ENCODE measurements at regions not wholly inside any gene's neighbourhood (a gene's known extent, or its start where the extent isn't known, plus 50 kb on each side); places are given as distances from the start of the nearest gene placed in this dataset.
"Not testable (repeated sequence)": the region's sequence is repeated elsewhere in the genome, so short reads cannot be mapped to it uniquely, and the experiment has no call there.

GRCh38 chr1:168835791-168836190 lies 106.8 kb upstream of the DPT start:
- H3K4me3 ChIP-seq: no peak overlapping the region
- no peak for TF ChIP-seq CTCF (IDR thresholded peaks at IDR 0.05)
- no peak overlapping the region for H3K27ac ChIP-seq
- ATAC-seq (ENCODE audit: insufficient number of reproducible peaks, low FRiP score, low read depth) (no peak), DNase-seq (ENCODE audit: low spot score) (no peak)
- no peaks in the 10 kb centered on the region for H3K36me3 ChIP-seq
- H3K4me1 ChIP-seq (ENCODE audit: control insufficient read depth in 1 of 2, low read depth in 2 of 2): no peaks in the 10 kb centered on the region
- H3K27me3 ChIP-seq (replicated peaks; ENCODE audit: insufficient read depth): no peaks in the 10 kb centered on the region
- no peaks in the 10 kb centered on the region for H3K9me3 ChIP-seq

- no peak for TF ChIP-seq CTCF (IDR thresholded peaks at IDR 0.05)
- H3K36me3 ChIP-seq: no peaks in the 10 kb centered on the region
- DNase-seq (ENCODE audit: low spot score) (no peak), ATAC-seq (ENCODE audit: insufficient number of reproducible peaks, low FRiP score, low read depth) (no peak)
- H3K27ac ChIP-seq: no peak overlapping the region
- H3K9me3 ChIP-seq: no peaks in the 10 kb centered on the region
- no peaks in the 10 kb centered on the region for H3K27me3 ChIP-seq (replicated peaks; ENCODE audit: insufficient read depth)
- no peaks in the 10 kb centered on the region for H3K4me1 ChIP-seq (ENCODE audit: control insufficient read depth in 1 of 2, low read depth in 2 of 2)
- H3K4me3 ChIP-seq: no peak overlapping the region
These were observed 107.5 kb upstream of the DPT start for GRCh38 chr1:168836469-168836868.

GRCh38 chr1:168837230-168837629 lies 108.2 kb upstream of the DPT start:
- H3K36me3 ChIP-seq; H3K27me3 ChIP-seq (replicated peaks; ENCODE audit: insufficient read depth); DNase-seq (ENCODE audit: low spot score); ATAC-seq (ENCODE audit: insufficient number of reproducible peaks, low FRiP score, low read depth); H3K9me3 ChIP-seq; H3K27ac ChIP-seq; H3K4me3 ChIP-seq; H3K4me1 ChIP-seq (ENCODE audit: control insufficient read depth in 1 of 2, low read depth in 2 of 2): not testable (repeated sequence)

GRCh38 chr1:168842306-168842705 lies 113.3 kb upstream of the DPT start:
- H3K36me3 ChIP-seq: no peaks in the 10 kb centered on the region
- ATAC-seq (ENCODE audit: insufficient number of reproducible peaks, low FRiP score, low read depth) (no peak), DNase-seq (ENCODE audit: low spot score) (no peak)
- H3K4me3 ChIP-seq: no peak overlapping the region
- H3K4me1 ChIP-seq (ENCODE audit: control insufficient read depth in 1 of 2, low read depth in 2 of 2): no peaks in the 10 kb centered on the region
- no peak overlapping the region for H3K27ac ChIP-seq
- no peaks in the 10 kb centered on the region for H3K9me3 ChIP-seq
- H3K27me3 ChIP-seq (replicated peaks; ENCODE audit: insufficient read depth): no peaks in the 10 kb centered on the region
- no peak for TF ChIP-seq CTCF (IDR thresholded peaks at IDR 0.05)

- H3K4me1 ChIP-seq (ENCODE audit: control insufficient read depth in 1 of 2, low read depth in 2 of 2): peaks cover 0 to 6% of the 10 kb centered on the region in 2 donors
- DNase-seq (ENCODE audit: low spot score) (no peak), ATAC-seq (ENCODE audit: insufficient number of reproducible peaks, low FRiP score, low read depth) (no peak)
- H3K9me3 ChIP-seq: no peaks in the 10 kb centered on the region
- H3K4me3 ChIP-seq: no peak overlapping the region
- H3K27ac ChIP-seq: no peak overlapping the region
- H3K27me3 ChIP-seq (replicated peaks; ENCODE audit: insufficient read depth): no peaks in the 10 kb centered on the region
- H3K36me3 ChIP-seq: no peaks in the 10 kb centered on the region
- TF ChIP-seq CTCF (IDR thresholded peaks at IDR 0.05): no peak
These were observed 113.9 kb upstream of the DPT start for GRCh38 chr1:168842916-168843315.

- Histone ChIP-seq H3K9me3 (no peaks in the 10 kb centered on the region), H3K27me3 (replicated peaks; ENCODE audit: insufficient read depth) (no peaks in the 10 kb centered on the region), H3K4me1 (ENCODE audit: control insufficient read depth in 1 of 2, low read depth in 2 of 2) (peaks cover 0 to 9% of the 10 kb centered on the region in 2 donors), H3K4me3 (no peak overlapping the region), H3K27ac (no peak overlapping the region), H3K36me3 (no peaks in the 10 kb centered on the region)
- ATAC-seq (ENCODE audit: insufficient number of reproducible peaks, low FRiP score, low read depth) (no peak), DNase-seq (ENCODE audit: low spot score) (no peak)
- no peak for TF ChIP-seq CTCF (IDR thresholded peaks at IDR 0.05)
These were observed 114.4 kb upstream of the DPT start for GRCh38 chr1:168843401-168843800.

Measured in thoracic aorta (tissue), 2 donors.